HG03520 (cell line): ENCODE measurements at regions not wholly inside any gene's neighbourhood (a gene's known extent, or its start where the extent isn't known, plus 50 kb on each side); places are given as distances from the start of the nearest gene placed in this dataset.
A peak's percentile ranks its signal among the peaks of the same experiment; 100 is the strongest.

Source experiments
- ATAC-seq: cut with Tn5 transposase; IDR thresholded peaks from one replicate; pipeline ENCODE4 v1.9.1; 2021; ENCODE audit warnings: mild to moderate bottlenecking, moderate library complexity; ENCODE audit not compliant: unreplicated experiment

- no peak for ATAC-seq
Measured at GRCh38 chr1:230517326-230517725, 91.2 kb upstream of the PGBD5 start.

- ATAC-seq: no peak
Measured at GRCh38 chr1:230516889-230517288, 90.8 kb upstream of the PGBD5 start.

- no peak for ATAC-seq
Measured at GRCh38 chr1:230515451-230516145, 89.5 kb upstream of the PGBD5 start.

- ATAC-seq: no peak
Measured at GRCh38 chr1:230510496-230510895, 84.4 kb upstream of the PGBD5 start.

GRCh38 chr1:230509281-230509977, 83.3 kb upstream of the PGBD5 start:
- ATAC-seq: peak; percentile 63

GRCh38 chr1:230507666-230508402, 81.7 kb upstream of the PGBD5 start:
- ATAC-seq: no peak

- ATAC-seq: no peak
Measured at GRCh38 chr1:230507236-230507635, 81.1 kb upstream of the PGBD5 start.

- ATAC-seq: no peak
Measured at GRCh38 chr1:230506451-230506850, 80.3 kb upstream of the PGBD5 start.

- ATAC-seq: no peak
Measured at GRCh38 chr1:230504310-230504709, 78.2 kb upstream of the PGBD5 start.

GRCh38 chr1:230503726-230504125, 77.6 kb upstream of the PGBD5 start:
- no peak for ATAC-seq

- no peak for ATAC-seq
Measured at GRCh38 chr1:230502996-230503395, 76.9 kb upstream of the PGBD5 start.

GRCh38 chr1:230502306-230502705, 76.2 kb upstream of the PGBD5 start:
- ATAC-seq: no peak

- no peak for ATAC-seq
Measured at GRCh38 chr1:230501849-230502248, 75.7 kb upstream of the PGBD5 start.

- ATAC-seq: no peak
Measured at GRCh38 chr1:230501242-230501641, 75.1 kb upstream of the PGBD5 start.

- ATAC-seq: no peak
Measured at GRCh38 chr1:230500063-230500462, 73.9 kb upstream of the PGBD5 start.

- ATAC-seq: no peak
Measured at GRCh38 chr1:230499496-230499895, 73.4 kb upstream of the PGBD5 start.

GRCh38 chr1:230498704-230499103, 72.6 kb upstream of the PGBD5 start:
- no peak for ATAC-seq

- no peak for ATAC-seq
Measured at GRCh38 chr1:230496451-230496850, 70.3 kb upstream of the PGBD5 start.

GRCh38 chr1:230495891-230496385, 69.8 kb upstream of the PGBD5 start:
- no peak for ATAC-seq

- no peak for ATAC-seq
Measured at GRCh38 chr1:230495076-230495475, 68.9 kb upstream of the PGBD5 start.

- no peak for ATAC-seq
Measured at GRCh38 chr1:230494514-230494913, 68.4 kb upstream of the PGBD5 start.

- no peak for ATAC-seq
Measured at GRCh38 chr1:230494026-230494425, 67.9 kb upstream of the PGBD5 start.
